GM18505 (cell line): ENCODE measurements at regions not wholly inside any gene's neighbourhood (a gene's known extent, or its start where the extent isn't known, plus 50 kb on each side); places are given as distances from the start of the nearest gene placed in this dataset.

ENCODE experiments used
- ATAC-seq: cut with Tn5 transposase; IDR thresholded peaks from one replicate; pipeline ENCODE4 v1.9.1; 2021; ENCODE audit not compliant: unreplicated experiment
- POLR2A ChIP-seq: IDR thresholded peaks from 4 replicates; pipeline ENCODE4 v1.6.1; 2011; ENCODE audit warnings: borderline replicate concordance; ENCODE audit not compliant: insufficient read depth, insufficient read length; ENCODE audit errors: extremely low read depth

GRCh38 chr2:58640042-58640441 is 398.9 kb upstream of the FANCL start:
- ATAC-seq = no peak
- TF ChIP-seq POLR2A = no peak

- no peak for ATAC-seq
- no peak for TF ChIP-seq POLR2A
These were observed 397.2 kb upstream of the FANCL start for GRCh38 chr2:58638256-58638805.

GRCh38 chr2:58636872-58637271 is 395.7 kb upstream of the FANCL start:
- TF ChIP-seq POLR2A = no peak
- ATAC-seq = no peak

GRCh38 chr2:58635801-58636375 is 394.8 kb upstream of the FANCL start:
- no peak for TF ChIP-seq POLR2A
- no peak for ATAC-seq

GRCh38 chr2:58634653-58635370 is 393.7 kb upstream of the FANCL start:
- no peak for TF ChIP-seq POLR2A
- ATAC-seq = no peak

- no peak for TF ChIP-seq POLR2A
- no peak for ATAC-seq
These were observed 392.7 kb upstream of the FANCL start for GRCh38 chr2:58633613-58634365.

GRCh38 chr2:58631986-58632385 is 390.9 kb upstream of the FANCL start:
- TF ChIP-seq POLR2A = no peak
- ATAC-seq = no peak

- no peak for ATAC-seq
- TF ChIP-seq POLR2A = no peak
These were observed 388.5 kb upstream of the FANCL start for GRCh38 chr2:58629545-58630119.

GRCh38 chr2:58620896-58621295 is 379.8 kb upstream of the FANCL start:
- ATAC-seq = no peak

GRCh38 chr2:58620093-58620492 is 379.0 kb upstream of the FANCL start:
- TF ChIP-seq POLR2A = no peak
- ATAC-seq = no peak

More at GRCh38 chr2:58620896-58621295, 379.8 kb upstream of the FANCL start:
- no peak for TF ChIP-seq POLR2A

- no peak for TF ChIP-seq POLR2A
- ATAC-seq = no peak
These were observed 375.8 kb upstream of the FANCL start for GRCh38 chr2:58616961-58617360.

- TF ChIP-seq POLR2A = no peak
- ATAC-seq = no peak
These were observed 373.1 kb upstream of the FANCL start for GRCh38 chr2:58614219-58614618.

GRCh38 chr2:58612973-58613372 is 371.8 kb upstream of the FANCL start:
- TF ChIP-seq POLR2A = no peak

GRCh38 chr2:58609326-58609725 is 368.2 kb upstream of the FANCL start:
- ATAC-seq = no peak
- no peak for TF ChIP-seq POLR2A

More at GRCh38 chr2:58612973-58613372, 371.8 kb upstream of the FANCL start:
- ATAC-seq = no peak

GRCh38 chr2:58608146-58608545 is 367.0 kb upstream of the FANCL start:
- no peak for TF ChIP-seq POLR2A
- ATAC-seq = no peak
